ENCODE measurements at regions not wholly inside any gene's neighbourhood (a gene's known extent, or its start where the extent isn't known, plus 50 kb on each side); places are given as distances from the start of the nearest gene placed in this dataset.

DNA sequence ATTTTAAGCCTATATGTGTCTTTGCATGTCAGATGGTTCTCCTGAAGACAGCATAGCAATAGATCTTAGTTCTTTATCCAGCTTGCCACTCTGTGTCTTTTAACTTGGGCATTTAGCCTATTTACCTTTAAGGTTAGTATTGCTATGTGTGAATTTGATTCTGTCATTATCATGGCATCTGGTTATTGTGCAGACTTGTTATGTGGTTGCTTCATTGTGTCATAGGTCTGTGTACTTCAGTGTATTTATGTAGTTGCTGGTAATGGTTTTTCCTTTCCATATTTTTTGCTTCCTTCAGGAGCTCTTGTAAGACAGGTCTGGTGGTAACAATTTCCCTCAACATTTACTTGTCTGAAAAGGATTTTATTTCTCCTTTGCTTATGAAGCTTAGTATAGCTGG lies 1443.5 kb downstream of the FAM133A start:
- TF ChIP-seq, protein P1, sequence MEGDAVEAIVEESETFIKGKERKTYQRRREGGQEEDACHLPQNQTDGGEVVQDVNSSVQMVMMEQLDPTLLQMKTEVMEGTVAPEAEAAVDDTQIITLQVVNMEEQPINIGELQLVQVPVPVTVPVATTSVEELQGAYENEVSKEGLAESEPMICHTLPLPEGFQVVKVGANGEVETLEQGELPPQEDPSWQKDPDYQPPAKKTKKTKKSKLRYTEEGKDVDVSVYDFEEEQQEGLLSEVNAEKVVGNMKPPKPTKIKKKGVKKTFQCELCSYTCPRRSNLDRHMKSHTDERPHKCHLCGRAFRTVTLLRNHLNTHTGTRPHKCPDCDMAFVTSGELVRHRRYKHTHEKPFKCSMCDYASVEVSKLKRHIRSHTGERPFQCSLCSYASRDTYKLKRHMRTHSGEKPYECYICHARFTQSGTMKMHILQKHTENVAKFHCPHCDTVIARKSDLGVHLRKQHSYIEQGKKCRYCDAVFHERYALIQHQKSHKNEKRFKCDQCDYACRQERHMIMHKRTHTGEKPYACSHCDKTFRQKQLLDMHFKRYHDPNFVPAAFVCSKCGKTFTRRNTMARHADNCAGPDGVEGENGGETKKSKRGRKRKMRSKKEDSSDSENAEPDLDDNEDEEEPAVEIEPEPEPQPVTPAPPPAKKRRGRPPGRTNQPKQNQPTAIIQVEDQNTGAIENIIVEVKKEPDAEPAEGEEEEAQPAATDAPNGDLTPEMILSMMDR (IDR thresholded peaks at IDR 0.05; ENCODE audit: low read depth, low read length, missing control alignments) = no peak
- no peak for DNase-seq (ENCODE audit: extremely low read depth, low read depth)
- H3K4me3 ChIP-seq (replicated peaks; ENCODE audit: low read depth, low read length) = no peak overlapping the region

- TF ChIP-seq, protein P1 (IDR thresholded peaks at IDR 0.05; ENCODE audit: low read depth, low read length, missing control alignments) = no peak
- DNase-seq (ENCODE audit: extremely low read depth, low read depth) = no peak
- H3K4me3 ChIP-seq (replicated peaks; ENCODE audit: low read depth, low read length) = no peak overlapping the region
Measured at GRCh38 chrX:95145848-95146490, 1472.0 kb downstream of the FAM133A start.

DNA sequence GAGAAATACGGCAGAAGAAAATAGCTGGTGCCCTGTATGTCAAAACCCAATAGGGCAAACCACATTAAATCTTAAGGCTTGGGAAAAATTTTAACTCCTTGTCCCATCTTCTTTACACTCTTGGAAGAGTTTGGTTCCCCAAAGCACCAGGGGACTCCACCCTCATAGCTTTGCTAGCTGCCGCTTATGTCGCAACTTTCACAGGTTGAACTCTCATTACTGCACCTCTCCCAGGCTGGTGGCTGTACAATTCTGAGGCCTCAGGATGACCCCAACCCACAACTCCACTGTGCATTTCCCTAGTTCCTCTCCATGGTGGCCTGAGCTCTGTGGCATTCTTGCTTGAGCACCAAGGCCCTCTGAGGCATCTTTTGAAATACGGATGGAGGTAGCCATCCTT lies 1478.8 kb downstream of the FAM133A start:
- no peak overlapping the region for H3K4me3 ChIP-seq (replicated peaks; ENCODE audit: low read depth, low read length)
- no peak for DNase-seq (ENCODE audit: extremely low read depth, low read depth)
- TF ChIP-seq, protein P1 (IDR thresholded peaks at IDR 0.05; ENCODE audit: low read depth, low read length, missing control alignments) = no peak

- DNase-seq (ENCODE audit: extremely low read depth, low read depth) = no peak
- TF ChIP-seq, protein P1 (IDR thresholded peaks at IDR 0.05; ENCODE audit: low read depth, low read length, missing control alignments) = no peak
- H3K4me3 ChIP-seq (replicated peaks; ENCODE audit: low read depth, low read length) = no peak overlapping the region
Measured at GRCh38 chrX:95156566-95156965, 1482.6 kb downstream of the FAM133A start.

All from HFF-Myc (cell line).